ENCODE measurements at regions not wholly inside any gene's neighbourhood (a gene's known extent, or its start where the extent isn't known, plus 50 kb on each side); places are given as distances from the start of the nearest gene placed in this dataset.
"Not testable (repeated sequence)": the region's sequence is repeated elsewhere in the genome, so short reads cannot be mapped to it uniquely, and the experiment has no call there.

DNA sequence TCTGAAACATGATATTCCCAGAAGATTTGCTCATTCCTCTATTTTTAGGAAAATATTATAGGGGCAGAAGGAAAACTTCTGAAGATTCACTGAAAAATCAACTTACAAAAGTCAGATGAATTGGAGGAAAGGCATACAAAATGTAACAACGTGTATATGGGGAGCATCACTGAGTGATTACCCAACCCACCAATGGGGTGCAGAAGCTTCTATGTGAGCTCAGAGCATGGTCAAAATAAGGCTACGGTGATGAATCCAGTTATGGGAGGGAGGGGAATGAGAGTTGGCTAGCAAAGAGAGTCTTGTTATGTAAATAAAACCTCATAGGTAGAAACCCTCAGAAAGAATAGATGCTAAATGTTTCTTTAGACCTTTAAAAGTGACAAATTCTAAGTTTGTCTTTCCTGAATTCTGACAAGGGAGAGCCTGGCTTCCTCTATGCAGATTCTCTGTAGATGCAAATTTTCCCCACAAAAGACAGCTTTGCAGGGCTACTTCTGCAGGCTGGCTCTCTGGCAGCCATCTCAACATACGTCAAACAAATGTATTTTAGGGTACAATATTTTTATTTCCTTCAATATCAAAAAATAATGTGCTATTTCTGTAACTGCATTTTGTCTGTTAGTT, 171.4 kb upstream of the NDUFV2 start:
- FAIRE-seq: no peak

DNA sequence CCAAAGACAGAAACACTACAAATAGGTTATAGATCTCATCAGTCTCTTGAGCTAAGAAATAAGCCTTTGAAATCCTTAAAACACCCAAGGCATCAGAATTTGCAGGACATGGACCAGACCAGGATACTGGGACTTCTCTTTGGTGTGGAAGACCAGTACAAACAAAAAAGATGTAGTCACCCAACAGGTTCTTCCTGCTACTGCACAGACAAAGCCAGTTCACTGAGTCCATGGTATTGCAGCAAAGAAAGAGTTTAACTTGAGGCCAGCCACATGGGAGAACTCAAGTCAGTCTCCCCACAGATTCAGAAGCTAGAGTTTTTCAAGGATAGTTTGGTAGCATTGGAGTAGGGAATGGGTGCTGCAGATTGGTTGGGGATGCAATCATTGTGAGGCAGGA, 169.6 kb upstream of the NDUFV2 start:
- no peak overlapping the region for H3K4me3 ChIP-seq (ENCODE audit: low read length in 3 of 3)
- FAIRE-seq (no peak), DNase-seq (no peak)
- TF ChIP-seq CTCF (IDR thresholded peaks at IDR 0.05; ENCODE audit: borderline replicate concordance, extremely low read depth, insufficient read depth): no peak
- H3K36me3 ChIP-seq (ENCODE audit: control insufficient read depth in 2 of 3, insufficient read depth in 3 of 3, low read length in 3 of 3): no peaks in the 10 kb centered on the region
- H3K4me1 ChIP-seq (ENCODE audit: control insufficient read depth in 2 of 3, insufficient read depth in 2 of 3, low read depth in 1 of 3, low read length in 3 of 3): peaks cover 0 to 9% (median 0%) of the 10 kb centered on the region in 3 donors
- intact Hi-C loops (cut with DNase I): no loop called here
- no peak overlapping the region for H3K9ac ChIP-seq (ENCODE audit: low read length in 3 of 3)
- peaks cover 0 to 10% (median 0%) of the 10 kb centered on the region in 3 donors for H3K9me3 ChIP-seq (ENCODE audit: control insufficient read depth in 2 of 3, insufficient read depth in 1 of 3, low read length in 3 of 3)
- no peak overlapping the region for H3K27ac ChIP-seq (ENCODE audit: low read depth in 2 of 2, low read length in 2 of 2)
- no peaks in the 10 kb centered on the region for H3K27me3 ChIP-seq (ENCODE audit: control insufficient read depth, insufficient read depth, low read length)

More for the DNA sequence above, 171.4 kb upstream of the NDUFV2 start:
- Histone ChIP-seq H3K36me3 (ENCODE audit: control insufficient read depth in 2 of 3, insufficient read depth in 3 of 3, low read length in 3 of 3) (no peaks in the 10 kb centered on the region), H3K4me1 (ENCODE audit: control insufficient read depth in 2 of 3, insufficient read depth in 2 of 3, low read depth in 1 of 3, low read length in 3 of 3) (no peaks in the 10 kb centered on the region), H3K4me3 (ENCODE audit: low read length in 3 of 3) (no peak overlapping the region), H3K9ac (ENCODE audit: low read length in 3 of 3) (no peak overlapping the region), H3K27ac (ENCODE audit: low read depth in 2 of 2, low read length in 2 of 2) (no peak overlapping the region), H3K9me3 (ENCODE audit: control insufficient read depth in 2 of 3, insufficient read depth in 1 of 3, low read length in 3 of 3) (peaks cover 0 to 17% (median 0%) of the 10 kb centered on the region in 3 donors), H3K27me3 (ENCODE audit: control insufficient read depth, insufficient read depth, low read length) (no peaks in the 10 kb centered on the region)
- TF ChIP-seq CTCF (IDR thresholded peaks at IDR 0.05; ENCODE audit: borderline replicate concordance, extremely low read depth, insufficient read depth): no peak
- intact Hi-C loops (cut with DNase I): no loop called here
- DNase-seq: no peak

GRCh38 chr18:8933714-8934284, 168.7 kb upstream of the NDUFV2 start:
- intact Hi-C loops (cut with DNase I): no loop called here
- DNase-seq (peak in 2 of 5 donors; percentile 27 to 37), FAIRE-seq (no peak)
- Histone ChIP-seq H3K9ac (ENCODE audit: low read length in 3 of 3) (no peak overlapping the region), H3K4me3 (ENCODE audit: low read length in 3 of 3) (no peak overlapping the region), H3K9me3 (ENCODE audit: control insufficient read depth in 2 of 3, insufficient read depth in 1 of 3, low read length in 3 of 3) (peaks cover 0 to 9% (median 0%) of the 10 kb centered on the region in 3 donors), H3K27me3 (ENCODE audit: control insufficient read depth, insufficient read depth, low read length) (no peaks in the 10 kb centered on the region), H3K4me1 (ENCODE audit: control insufficient read depth in 2 of 3, insufficient read depth in 2 of 3, low read depth in 1 of 3, low read length in 3 of 3) (peaks cover 0 to 9% (median 0%) of the 10 kb centered on the region in 3 donors), H3K36me3 (ENCODE audit: control insufficient read depth in 2 of 3, insufficient read depth in 3 of 3, low read length in 3 of 3) (no peaks in the 10 kb centered on the region), H3K27ac (ENCODE audit: low read depth in 2 of 2, low read length in 2 of 2) (no peak overlapping the region)
- no peak for TF ChIP-seq CTCF (IDR thresholded peaks at IDR 0.05; ENCODE audit: borderline replicate concordance, extremely low read depth, insufficient read depth)

DNA sequence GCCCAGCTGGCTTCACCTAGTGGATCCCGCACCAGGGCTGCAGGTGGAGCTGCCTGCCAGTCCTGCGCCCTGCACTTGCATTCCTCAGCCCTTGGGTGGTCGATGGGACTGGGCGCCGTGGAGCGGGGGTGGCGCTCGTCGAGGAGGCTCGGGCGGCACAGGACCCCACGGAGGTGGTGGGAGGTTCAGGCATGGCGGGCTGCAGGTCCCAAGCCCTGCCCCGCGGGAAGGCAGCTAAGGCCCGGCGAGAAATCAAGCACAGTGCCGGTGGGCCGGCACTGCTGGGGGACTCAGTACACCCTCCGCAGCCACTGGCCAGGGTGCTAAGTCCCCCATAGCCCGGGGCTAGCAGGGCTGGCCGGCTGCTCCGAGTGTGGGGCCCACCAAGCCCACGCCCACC, 167.2 kb upstream of the NDUFV2 start:
- H3K9me3 ChIP-seq (ENCODE audit: control insufficient read depth in 2 of 3, insufficient read depth in 1 of 3, low read length in 3 of 3); H3K27ac ChIP-seq (ENCODE audit: low read depth in 2 of 2, low read length in 2 of 2); H3K4me3 ChIP-seq (ENCODE audit: low read length in 3 of 3); H3K36me3 ChIP-seq (ENCODE audit: control insufficient read depth in 2 of 3, insufficient read depth in 3 of 3, low read length in 3 of 3); H3K27me3 ChIP-seq (ENCODE audit: control insufficient read depth, insufficient read depth, low read length); DNase-seq; H3K9ac ChIP-seq (ENCODE audit: low read length in 3 of 3); intact Hi-C loops (cut with DNase I); H3K4me1 ChIP-seq (ENCODE audit: control insufficient read depth in 2 of 3, insufficient read depth in 2 of 3, low read depth in 1 of 3, low read length in 3 of 3); FAIRE-seq: not testable (repeated sequence)
